Nephron progenitor cell (in vitro differentiated cells): ENCODE measurements at regions not wholly inside any gene's neighbourhood (a gene's known extent, or its start where the extent isn't known, plus 50 kb on each side); places are given as distances from the start of the nearest gene placed in this dataset.

ENCODE experiments used
- DNase-seq: peaks from one replicate; pipeline ENCODE4 v3.0.0; 2021
- H3K27ac Mint-ChIP-seq: 2 replicates; pipeline ENCODE4 v1.8.0; 2021; ENCODE audit warnings: mild to moderate bottlenecking, moderate library complexity, mixed read lengths
- H3K27me3 Mint-ChIP-seq: 2 replicates; pipeline ENCODE4 v1.8.0; 2021; ENCODE audit warnings: mild to moderate bottlenecking, low read depth, mixed read lengths; ENCODE audit not compliant: poor library complexity
- H3K36me3 Mint-ChIP-seq: 2 replicates; pipeline ENCODE4 v1.8.0; 2021; ENCODE audit warnings: low read depth, mixed read lengths
- H3K4me1 Mint-ChIP-seq: 2 replicates; pipeline ENCODE4 v1.8.0; 2021; ENCODE audit warnings: mixed read lengths
- H3K4me3 Mint-ChIP-seq: 2 replicates; pipeline ENCODE4 v1.8.0; 2021; ENCODE audit warnings: mild to moderate bottlenecking, moderate library complexity, mixed read lengths
- H3K9me3 Mint-ChIP-seq: 2 replicates; pipeline ENCODE4 v1.8.0; 2021; ENCODE audit warnings: mild to moderate bottlenecking, moderate library complexity, mixed read lengths
- CTCF ChIP-seq: fragments of 200-600 bp; sonication (generic); IDR thresholded peaks from 2 replicates; pipeline ENCODE4 v1.5.0; 2021; ENCODE audit warnings: antibody characterized with exemption

GRCh38 chr10:120980279-120981255, 129.4 kb downstream of the WDR11 start:
- no peak for DNase-seq
- peaks cover 31% of the 10 kb centered on the region for H3K9me3 Mint-ChIP-seq
- peaks cover 72% of the 10 kb centered on the region for H3K4me1 Mint-ChIP-seq
- TF ChIP-seq CTCF = no peak
- peaks cover 21% of the 10 kb centered on the region for H3K27me3 Mint-ChIP-seq
- H3K36me3 Mint-ChIP-seq = peaks cover 11% of the 10 kb centered on the region
- H3K27ac Mint-ChIP-seq = peak overlapping the region; percentile 33
- peak overlapping the region; percentile 59 for H3K4me3 Mint-ChIP-seq

- DNase-seq = peak; percentile 29
- Mint-ChIP-seq H3K4me3 (peak overlapping the region; percentile 27), H3K4me1 (peaks cover 74% of the 10 kb centered on the region), H3K27ac (peak overlapping the region; percentile 91), H3K36me3 (peaks cover 12% of the 10 kb centered on the region), H3K27me3 (peaks cover 14% of the 10 kb centered on the region), H3K9me3 (peaks cover 29% of the 10 kb centered on the region)
- TF ChIP-seq CTCF = no peak
Measured at GRCh38 chr10:120981601-120982391, 130.6 kb downstream of the WDR11 start.

GRCh38 chr10:120982507-120982906, 131.3 kb downstream of the WDR11 start:
- peak overlapping the region; percentile 27 for H3K4me3 Mint-ChIP-seq
- peak overlapping the region; percentile 91 for H3K27ac Mint-ChIP-seq
- peaks cover 14% of the 10 kb centered on the region for H3K27me3 Mint-ChIP-seq
- no peak for TF ChIP-seq CTCF
- H3K9me3 Mint-ChIP-seq = peaks cover 32% of the 10 kb centered on the region
- peaks cover 78% of the 10 kb centered on the region for H3K4me1 Mint-ChIP-seq
- no peak for DNase-seq
- H3K36me3 Mint-ChIP-seq = peaks cover 19% of the 10 kb centered on the region

- Mint-ChIP-seq H3K4me3 (peak overlapping the region; percentile 3), H3K36me3 (peaks cover 27% of the 10 kb centered on the region), H3K27ac (peak overlapping the region; percentile 24), H3K9me3 (peaks cover 42% of the 10 kb centered on the region), H3K27me3 (peaks cover 10% of the 10 kb centered on the region), H3K4me1 (peaks cover 66% of the 10 kb centered on the region)
- no peak for TF ChIP-seq CTCF
- no peak for DNase-seq
Measured at GRCh38 chr10:120983721-120984120, 132.6 kb downstream of the WDR11 start.

GRCh38 chr10:120984221-120984620, 133.1 kb downstream of the WDR11 start:
- Mint-ChIP-seq H3K36me3 (peaks cover 32% of the 10 kb centered on the region), H3K4me3 (no peak overlapping the region), H3K27me3 (peaks cover 9% of the 10 kb centered on the region), H3K27ac (no peak overlapping the region), H3K9me3 (peaks cover 47% of the 10 kb centered on the region), H3K4me1 (peaks cover 61% of the 10 kb centered on the region)
- no peak for TF ChIP-seq CTCF
- DNase-seq = no peak
